ENCODE measurements at regions not wholly inside any gene's neighbourhood (a gene's known extent, or its start where the extent isn't known, plus 50 kb on each side); places are given as distances from the start of the nearest gene placed in this dataset.

- DNase-seq (ENCODE audit: low read depth, low spot score) (no peak), ATAC-seq (peak; percentile 18; the same call in 1 of the 2 replicates)
- Histone ChIP-seq H3K4me1 (ENCODE audit: control insufficient read depth, insufficient read depth, low read length) (peaks cover 6% of the 10 kb centered on the region; the same call in 1 of the 2 replicates), H3K27ac (ENCODE audit: low read length) (no peak overlapping the region), H3K9me3 (ENCODE audit: control insufficient read depth, insufficient read depth, low read depth, low read length) (no peaks in the 10 kb centered on the region; the same call in 1 of the 2 replicates), H3K36me3 (ENCODE audit: control insufficient read depth, insufficient read depth, low read length) (no peaks in the 10 kb centered on the region), H3K27me3 (ENCODE audit: control insufficient read depth, insufficient read depth, low read length) (no peaks in the 10 kb centered on the region; the same call in 1 of the 2 replicates), H3K4me3 (ENCODE audit: low read depth in 2 of 2, low read length in 2 of 2) (no peak overlapping the region)
- intact Hi-C loops (cut with micrococcal nuclease; ENCODE audit: unreplicated experiment) (loop anchor here (1.0 to 5.0 kb wide), 2 partner anchors 343 to 515 kb away; no protein-coding TSS in a partner anchor), in situ Hi-C loops (cut with HindIII; ENCODE audit: low pct_unique_long_range_greater_than_20kb, low sequenced_read_pairs) (no loop called here)
- TF ChIP-seq CTCF (IDR thresholded peaks at IDR 0.05) (no peak), POLR2AphosphoS5 (IDR thresholded peaks at IDR 0.05; ENCODE audit: low read depth, low read length) (no peak), SIN3A (IDR thresholded peaks at IDR 0.05; ENCODE audit: borderline replicate concordance, insufficient read depth, low read depth, low read length) (no peak), REST (IDR thresholded peaks at IDR 0.05; ENCODE audit: insufficient read depth in 1 of 2, low read depth in 2 of 2, low read length in 1 of 2) (no peak), TCF7L2 (IDR thresholded peaks at IDR 0.05; ENCODE audit: low read depth, low read length) (no peak)
- CTCF ChIA-PET = interaction anchor here (1.1 kb wide), 1 partner anchor 523 kb away, joined by 3 read pairs; no protein-coding TSS in a partner anchor
- POLR2A ChIA-PET = no interaction called here
- no TSS peak for BruUV-seq (replicated peaks)
Observed at GRCh38 chr6:168369786-168370185, 50.2 kb upstream of the DACT2 start.

- TF ChIP-seq TCF7L2 (IDR thresholded peaks at IDR 0.05; ENCODE audit: low read depth, low read length) = no peak
- peak; percentile 99 for TF ChIP-seq CTCF (IDR thresholded peaks at IDR 0.05)
- ChIA-PET CTCF (interaction anchor here (1.1 kb wide), 1 partner anchor 522 kb away, joined by 3 read pairs; no protein-coding TSS in a partner anchor), POLR2A (no interaction called here)
- no peaks in the 10 kb centered on the region; the same call in 1 of the 2 replicates for H3K27me3 ChIP-seq (ENCODE audit: control insufficient read depth, insufficient read depth, low read length)
- no peak overlapping the region for H3K4me3 ChIP-seq (ENCODE audit: low read depth in 2 of 2, low read length in 2 of 2)
- DNase-seq (ENCODE audit: low read depth, low spot score) (peak; percentile 24), ATAC-seq (peak; percentile 98)
- in situ Hi-C loops (cut with HindIII; ENCODE audit: low pct_unique_long_range_greater_than_20kb, low sequenced_read_pairs) = no loop called here
- peaks cover 6% of the 10 kb centered on the region; the same call in 1 of the 2 replicates for H3K4me1 ChIP-seq (ENCODE audit: control insufficient read depth, insufficient read depth, low read length)
- no peak overlapping the region for H3K27ac ChIP-seq (ENCODE audit: low read length)
- intact Hi-C loops (cut with micrococcal nuclease; ENCODE audit: unreplicated experiment) = loop anchor here (1.0 to 5.0 kb wide), 2 partner anchors 342 to 514 kb away; no protein-coding TSS in a partner anchor
- H3K36me3 ChIP-seq (ENCODE audit: control insufficient read depth, insufficient read depth, low read length) = no peaks in the 10 kb centered on the region
- BruUV-seq (replicated peaks) = no TSS peak
- H3K9me3 ChIP-seq (ENCODE audit: control insufficient read depth, insufficient read depth, low read depth, low read length) = no peaks in the 10 kb centered on the region; the same call in 1 of the 2 replicates
Observed at GRCh38 chr6:168370310-168370991, 50.9 kb upstream of the DACT2 start.
